Iris pigment epithelial cell (primary cell): ENCODE measurements at regions not wholly inside any gene's neighbourhood (a gene's known extent, or its start where the extent isn't known, plus 50 kb on each side); places are given as distances from the start of the nearest gene placed in this dataset.
"Not testable (repeated sequence)": the region's sequence is repeated elsewhere in the genome, so short reads cannot be mapped to it uniquely, and the experiment has no call there.

ENCODE experiments used
- DNase-seq: peaks from one replicate; pipeline ENCODE4 v3.0.0-alpha.2; 2011; ENCODE audit warnings: low read depth

DNA sequence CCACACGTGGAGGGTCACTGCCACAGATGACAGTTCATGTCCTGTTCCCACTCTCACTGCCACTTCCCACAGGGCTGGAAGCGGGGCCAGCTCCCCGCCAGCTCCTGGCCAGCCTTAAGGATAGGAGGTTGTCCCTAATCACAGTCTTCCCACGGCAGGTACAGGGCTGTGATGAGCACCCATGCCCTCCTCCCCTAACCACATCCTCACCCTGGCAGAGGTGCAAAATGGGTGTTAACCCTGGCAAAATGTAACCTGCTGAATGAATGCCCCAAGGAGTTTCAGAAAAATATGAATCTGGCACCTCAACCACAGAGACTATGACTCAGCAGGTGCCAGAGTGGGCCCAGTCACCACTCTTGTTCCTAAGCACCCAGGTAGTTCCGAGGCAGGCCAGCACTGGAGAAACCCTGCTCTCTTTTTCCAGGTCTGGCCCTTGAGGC lies 185.1 kb upstream of the TPM1 start:
- no peak for DNase-seq

GRCh38 chr15:62858343-62858742 lies 184.2 kb upstream of the TPM1 start:
- no peak for DNase-seq

DNA sequence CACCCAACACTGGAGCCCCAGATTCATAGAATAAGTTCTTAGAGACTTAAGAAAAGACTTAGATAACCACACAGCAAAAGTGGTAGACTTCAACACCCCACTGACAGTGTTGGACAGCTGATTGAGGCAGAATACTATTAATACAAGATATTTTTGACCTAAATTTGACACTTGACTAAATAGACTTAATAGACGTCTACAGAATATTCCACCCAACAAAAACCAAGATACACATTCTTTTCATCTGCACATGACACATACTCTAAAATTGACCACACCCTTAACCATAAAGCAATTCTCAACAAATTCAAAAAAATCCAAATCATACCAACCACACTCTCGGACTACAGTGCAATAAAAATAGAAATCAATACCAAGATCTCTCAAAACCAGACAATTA lies 179.8 kb upstream of the TPM1 start:
- no peak for DNase-seq

- no peak for DNase-seq
These were observed 176.2 kb upstream of the TPM1 start for GRCh38 chr15:62866366-62866765.

- DNase-seq = no peak
These were observed 174.7 kb upstream of the TPM1 start for GRCh38 chr15:62867844-62868243.

- no peak for DNase-seq
These were observed 174.0 kb upstream of the TPM1 start for GRCh38 chr15:62868507-62868906.

GRCh38 chr15:62869116-62869515 lies 173.4 kb upstream of the TPM1 start:
- DNase-seq = no peak

GRCh38 chr15:62870216-62870615 lies 172.3 kb upstream of the TPM1 start:
- DNase-seq = no peak

GRCh38 chr15:62870701-62871100 lies 171.8 kb upstream of the TPM1 start:
- not testable (repeated sequence) for DNase-seq

DNA sequence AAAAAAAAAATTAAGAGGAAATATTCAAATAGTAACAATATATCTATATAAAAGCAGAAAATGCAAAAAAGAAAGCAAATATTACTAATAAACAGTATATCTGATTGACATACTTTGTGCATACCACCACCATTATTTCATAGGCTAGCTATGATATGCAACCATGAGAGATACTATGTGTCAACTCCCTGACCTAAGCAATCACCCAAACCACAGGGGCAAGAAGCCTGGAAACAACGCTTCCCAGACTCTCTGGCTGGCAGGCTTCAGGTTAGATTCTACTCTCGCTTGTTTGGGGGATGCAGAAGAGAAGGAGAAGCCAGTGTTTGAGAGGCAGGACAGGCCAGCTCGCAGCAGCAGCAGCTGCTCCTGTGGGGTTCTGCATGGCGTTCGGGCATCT lies 169.3 kb upstream of the TPM1 start:
- DNase-seq = no peak

GRCh38 chr15:62874064-62874463 lies 168.5 kb upstream of the TPM1 start:
- DNase-seq = no peak

DNA sequence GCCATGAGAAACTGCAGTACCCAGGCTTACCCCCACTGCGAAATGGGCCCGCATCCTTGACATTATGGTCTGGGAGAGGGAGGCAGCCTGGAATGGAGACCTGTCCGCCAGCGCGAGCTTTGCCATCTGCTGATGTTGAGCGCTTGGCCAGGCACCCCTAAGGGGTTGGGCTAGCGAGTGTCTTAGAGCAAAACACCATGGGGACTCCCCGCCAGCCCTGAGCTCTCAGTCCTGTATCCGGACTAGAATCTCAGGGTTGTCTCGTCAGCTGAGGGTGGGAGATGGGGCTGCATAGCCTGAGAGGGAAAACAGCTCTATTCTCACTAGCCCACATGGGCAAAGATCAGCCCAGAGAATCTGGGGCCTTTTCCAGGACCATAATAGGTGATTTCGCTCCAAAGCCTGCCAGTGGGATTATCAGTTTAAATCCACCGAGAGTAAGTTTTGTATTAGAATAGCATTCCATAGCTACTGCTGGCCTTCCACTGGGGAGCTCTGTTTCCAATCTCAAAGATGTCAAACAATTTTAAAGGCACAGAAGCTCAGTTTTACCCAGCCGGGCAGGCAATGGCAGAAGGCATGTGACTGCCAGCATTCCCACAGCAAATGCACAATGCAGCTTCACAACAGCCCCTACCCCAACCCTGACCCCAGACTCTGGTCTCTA lies 167.5 kb upstream of the TPM1 start:
- DNase-seq = no peak

- DNase-seq = no peak
These were observed 166.9 kb upstream of the TPM1 start for GRCh38 chr15:62875626-62876021.

GRCh38 chr15:62877276-62877857 lies 165.2 kb upstream of the TPM1 start:
- DNase-seq = no peak

- DNase-seq = no peak
These were observed 164.5 kb upstream of the TPM1 start for GRCh38 chr15:62878070-62878469.

- DNase-seq = no peak
These were observed 162.8 kb upstream of the TPM1 start for GRCh38 chr15:62879770-62880169.

- DNase-seq = peak; percentile 74
These were observed 162.3 kb upstream of the TPM1 start for GRCh38 chr15:62880278-62880677.

GRCh38 chr15:62881056-62881455 lies 161.5 kb upstream of the TPM1 start:
- DNase-seq = no peak

GRCh38 chr15:62883938-62884479 lies 158.5 kb upstream of the TPM1 start:
- no peak for DNase-seq

DNA sequence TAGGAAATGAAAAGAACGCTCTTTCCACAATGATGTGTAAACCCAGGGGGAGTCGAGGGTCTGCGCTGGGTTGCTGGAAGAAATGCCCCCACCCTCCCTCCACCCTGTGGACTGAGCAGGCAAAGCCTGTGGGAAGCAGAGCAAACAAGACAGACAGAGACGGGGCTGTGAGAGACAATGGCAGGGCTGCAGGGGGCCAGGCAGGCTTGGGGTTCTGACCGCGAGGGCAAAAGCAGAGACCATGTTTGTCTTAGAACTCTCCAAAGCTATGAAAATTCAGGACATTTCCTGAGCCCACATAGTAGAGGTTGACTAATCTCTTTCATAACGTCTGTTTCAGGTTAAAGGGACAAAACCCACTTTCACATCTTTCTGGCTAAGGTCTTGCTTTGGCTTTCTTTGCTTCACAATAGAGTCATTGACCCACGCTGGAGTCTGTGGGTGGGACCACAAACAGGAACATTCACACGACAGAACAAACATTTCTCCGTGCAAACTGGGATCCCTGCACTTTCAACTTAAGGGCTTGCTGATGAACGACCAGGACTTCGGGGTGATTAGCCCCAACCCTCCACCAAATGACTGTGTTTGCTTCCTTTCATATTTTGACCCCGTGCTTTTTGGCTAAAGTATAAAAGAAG lies 156.0 kb upstream of the TPM1 start:
- peak; percentile 59 for DNase-seq

- peak; percentile 34 for DNase-seq
These were observed 155.4 kb upstream of the TPM1 start for GRCh38 chr15:62887113-62887570.

GRCh38 chr15:62888623-62889022 lies 153.9 kb upstream of the TPM1 start:
- DNase-seq = no peak

GRCh38 chr15:62889141-62889661 lies 153.3 kb upstream of the TPM1 start:
- DNase-seq = no peak
